Spleen (tissue), 11 donors: ENCODE measurements at regions not wholly inside any gene's neighbourhood (a gene's known extent, or its start where the extent isn't known, plus 50 kb on each side); places are given as distances from the start of the nearest gene placed in this dataset.

ENCODE experiments used
- DNase-seq: peaks from one replicate; pipeline ENCODE4 v3.0.0-alpha.2; 2020
- H3K27ac ChIP-seq, 8 donors: fragments of 200-600 bp; sonication (generic) in 7 of 8; 1 replicate in 4 of 8; 2 replicates in 4 of 8; pipeline versions ENCODE4 v1.5.0 to v1.8.0; 2016 to 2021; ENCODE audit warnings: inconsistent platforms in 4 of 8, mild to moderate bottlenecking in 4 of 8, moderate library complexity in 1 of 8
- H3K27me3 ChIP-seq, 7 donors: fragments of 200-600 bp; sonication (generic) in 6 of 7; replicated peaks in 1 of 7; 1 replicate in 4 of 7; 2 replicates in 3 of 7; pipeline versions ENCODE4 v1.5.0 to v1.8.0; 2016 to 2021; ENCODE audit warnings: inconsistent platforms in 3 of 7, mild to moderate bottlenecking in 1 of 7
- H3K36me3 ChIP-seq, 6 donors: fragments of 200-600 bp; sonication (generic) in 5 of 6; 1 replicate in 4 of 6; 2 replicates in 2 of 6; pipeline versions ENCODE4 v1.5.0 to v1.8.0; 2016 to 2021; ENCODE audit warnings: inconsistent platforms in 2 of 6
- H3K4me1 ChIP-seq, 6 donors: fragments of 200-600 bp; sonication (generic) in 5 of 6; 1 replicate in 3 of 6; 2 replicates in 3 of 6; pipeline versions ENCODE4 v1.5.0 to v1.8.0; 2016 to 2021; ENCODE audit warnings: inconsistent platforms in 3 of 6
- H3K4me3 ChIP-seq, 8 donors: fragments of 200-600 bp; sonication (generic) in 7 of 8; 1 replicate in 4 of 8; 2 replicates in 4 of 8; pipeline versions ENCODE4 v1.5.0 to v1.8.0; 2016 to 2021; ENCODE audit warnings: inconsistent platforms in 4 of 8, mild to moderate bottlenecking in 4 of 8, moderate library complexity in 2 of 8
- H3K9me3 ChIP-seq, 8 donors: fragments of 200-600 bp; sonication (generic) in 7 of 8; 1 replicate in 4 of 8; 2 replicates in 4 of 8; pipeline versions ENCODE4 v1.5.0 to v1.8.0; 2016 to 2021; ENCODE audit warnings: inconsistent platforms in 4 of 8
- POLR2A ChIP-seq, 3 donors: fragments of 450-650 bp; IDR thresholded peaks; one replicate each; pipeline ENCODE4 v1.5.1; 2017; ENCODE audit warnings: antibody characterized with exemption in 3 of 3, mild to moderate bottlenecking in 1 of 3
- POLR2AphosphoS5 ChIP-seq, 3 donors: sonication (generic); formaldehyde crosslinking; IDR thresholded peaks; one replicate each; pipeline ENCODE4 v1.5.1; 2017; ENCODE audit warnings: antibody characterized with exemption in 3 of 3
- WGBS, 5 donors: extraction: QIAGEN DNeasy Blood & Tissue Kit in 3 of 5; methylation state at CpG; one replicate each; pipeline versions ENCODE4 v1.1.5 to v1.1.7; 2013 to 2018; 5-methylcytosine and 5-hydroxymethylcytosine counted together
- intact Hi-C: fragments of 100-400 bp; cut with DNase I; formaldehyde crosslinking; loops from one replicate; pipeline ENCODE4 v1.15.0; 2023; ENCODE audit warnings: low total_unique reads
- TF ChIP-seq, protein P1 (sequence below), 11 experiments: fragments of 200-600 bp in 7 of 11; fragments of 450-650 bp in 4 of 11; sonication (generic) in 4 of 11; IDR thresholded peaks in 8 of 11; conservative IDR thresholded peaks in 3 of 11; 1 replicate in 7 of 11; 2 replicates in 4 of 11; pipeline versions ENCODE4 v1.4.0 to v1.8.0; 2016 to 2021; ENCODE audit warnings: antibody characterized with exemption in 11 of 11, inconsistent platforms in 4 of 11, mild to moderate bottlenecking in 1 of 11
- donor health status: healthy with polysubstance abuse.
- donor health status: DM: no; HTN: no; CAD: no; lungs with moderate emphysema.
- donor health status: DM: no; HTN: no; CAD: no.
- donor health status: Bipolar disorder and iron deficiency.
- donor health status: healthy.
- donor health status: DM: no; HTN: no; CAD: no.
- donor health status: DM: yes; HTN: yes; CAD: no.

DNA sequence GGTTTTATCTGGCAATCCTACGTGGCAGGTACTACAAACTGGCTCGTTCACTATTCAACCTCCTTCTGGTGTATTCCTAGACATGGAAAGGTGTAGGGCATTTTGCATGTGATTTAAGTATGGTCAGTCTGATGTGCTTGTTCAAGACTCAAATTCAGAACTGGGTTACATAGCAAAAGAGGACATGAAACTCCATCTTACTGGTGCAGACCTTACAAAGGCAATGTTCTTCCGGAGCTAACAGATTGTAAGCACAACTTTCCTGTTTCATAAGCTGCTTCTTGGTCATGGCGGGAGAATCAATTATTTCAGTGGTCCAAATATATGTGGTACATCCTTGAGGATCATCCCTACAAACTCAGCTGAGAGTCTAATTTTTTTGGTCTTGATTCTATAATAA is 703.4 kb downstream of the EPM2A start:
- H3K9me3 ChIP-seq, result no peaks in the 10 kb centered on the region
- no peaks in the 10 kb centered on the region for H3K36me3 ChIP-seq
- H3K27me3 ChIP-seq, result peaks cover 0 to 6% (median 0%) of the 10 kb centered on the region in 7 donors
- H3K4me1 ChIP-seq, result no peaks in the 10 kb centered on the region
- TF ChIP-seq, protein P1, sequence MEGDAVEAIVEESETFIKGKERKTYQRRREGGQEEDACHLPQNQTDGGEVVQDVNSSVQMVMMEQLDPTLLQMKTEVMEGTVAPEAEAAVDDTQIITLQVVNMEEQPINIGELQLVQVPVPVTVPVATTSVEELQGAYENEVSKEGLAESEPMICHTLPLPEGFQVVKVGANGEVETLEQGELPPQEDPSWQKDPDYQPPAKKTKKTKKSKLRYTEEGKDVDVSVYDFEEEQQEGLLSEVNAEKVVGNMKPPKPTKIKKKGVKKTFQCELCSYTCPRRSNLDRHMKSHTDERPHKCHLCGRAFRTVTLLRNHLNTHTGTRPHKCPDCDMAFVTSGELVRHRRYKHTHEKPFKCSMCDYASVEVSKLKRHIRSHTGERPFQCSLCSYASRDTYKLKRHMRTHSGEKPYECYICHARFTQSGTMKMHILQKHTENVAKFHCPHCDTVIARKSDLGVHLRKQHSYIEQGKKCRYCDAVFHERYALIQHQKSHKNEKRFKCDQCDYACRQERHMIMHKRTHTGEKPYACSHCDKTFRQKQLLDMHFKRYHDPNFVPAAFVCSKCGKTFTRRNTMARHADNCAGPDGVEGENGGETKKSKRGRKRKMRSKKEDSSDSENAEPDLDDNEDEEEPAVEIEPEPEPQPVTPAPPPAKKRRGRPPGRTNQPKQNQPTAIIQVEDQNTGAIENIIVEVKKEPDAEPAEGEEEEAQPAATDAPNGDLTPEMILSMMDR (IDR thresholded peaks at IDR 0.05 in 8 of 11, conservative IDR thresholded peaks at IDR 0.05 in 3 of 11), result no peak
- TF ChIP-seq POLR2A (IDR thresholded peaks at IDR 0.05) (no peak), POLR2AphosphoS5 (IDR thresholded peaks at IDR 0.05) (no peak)
- no peak for DNase-seq
- H3K27ac ChIP-seq, result no peak overlapping the region
- 63 to 87% (median 76%) methylated on average over 4 of the region's 4 CpGs for WGBS, 5 donors
- no peak overlapping the region for H3K4me3 ChIP-seq
- intact Hi-C loops, result no loop called here

DNA sequence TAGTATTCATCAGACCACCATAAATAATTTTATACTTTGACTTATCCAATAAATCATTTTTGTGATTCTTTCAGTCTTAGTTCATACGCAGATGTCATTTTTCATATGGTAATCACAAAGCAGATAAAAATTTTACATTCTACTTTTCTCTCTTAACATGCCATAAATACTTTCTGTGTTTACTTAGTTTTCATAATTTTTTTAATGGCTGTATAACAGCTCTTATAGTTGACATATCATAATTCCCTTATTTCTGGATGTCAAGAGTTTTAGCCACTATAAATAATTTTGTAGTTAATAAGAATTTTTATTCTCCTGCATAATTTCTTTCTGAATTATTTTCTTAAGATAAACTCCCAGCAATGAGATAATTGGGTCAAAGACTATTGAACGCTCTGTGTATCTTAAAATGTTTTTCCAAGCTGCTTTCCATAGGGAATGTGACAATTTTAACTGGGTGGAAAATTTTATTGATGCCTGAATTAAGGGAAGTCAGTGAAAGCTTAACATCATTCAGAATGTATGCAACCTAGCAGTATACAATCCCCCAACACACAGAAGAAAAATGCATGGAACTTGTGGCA is 702.7 kb downstream of the EPM2A start:
- H3K4me3 ChIP-seq, result no peak overlapping the region
- no peaks in the 10 kb centered on the region for H3K36me3 ChIP-seq
- H3K27me3 ChIP-seq, result peaks cover 0 to 6% (median 0%) of the 10 kb centered on the region in 7 donors
- intact Hi-C loops, result no loop called here
- TF ChIP-seq, protein P1 (IDR thresholded peaks at IDR 0.05 in 8 of 11, conservative IDR thresholded peaks at IDR 0.05 in 3 of 11), result no peak
- no peak for TF ChIP-seq POLR2AphosphoS5 (IDR thresholded peaks at IDR 0.05)
- TF ChIP-seq POLR2A (IDR thresholded peaks at IDR 0.05), result no peak
- H3K4me1 ChIP-seq, result no peaks in the 10 kb centered on the region
- no peak overlapping the region for H3K27ac ChIP-seq
- DNase-seq, result no peak
- 81 to 92% (median 89%) methylated on average over 2 of the region's 2 CpGs for WGBS, 5 donors
- no peaks in the 10 kb centered on the region for H3K9me3 ChIP-seq

DNA sequence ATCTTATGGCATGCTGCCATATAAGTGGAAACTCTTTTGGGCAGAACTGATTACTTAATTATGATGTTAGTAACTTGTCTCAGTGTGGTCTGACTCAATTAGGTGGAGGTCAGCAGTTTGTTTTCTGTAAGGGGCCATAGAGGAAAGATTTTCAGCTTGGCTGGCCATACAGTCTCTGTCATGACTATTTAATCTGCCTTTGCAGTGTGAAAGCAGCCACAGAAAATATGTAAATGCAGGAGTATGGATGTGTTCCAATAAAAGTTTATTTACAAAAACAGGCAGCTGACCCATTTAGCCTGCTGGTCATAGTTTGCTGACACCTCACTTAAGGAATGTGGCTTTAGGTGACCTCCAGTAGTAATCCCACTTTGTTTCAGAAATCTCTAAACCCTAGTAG is 700.7 kb downstream of the EPM2A start:
- DNase-seq, result no peak
- Histone ChIP-seq H3K27me3 (peaks cover 0 to 4% (median 0%) of the 10 kb centered on the region in 7 donors), H3K4me3 (no peak overlapping the region), H3K4me1 (no peaks in the 10 kb centered on the region), H3K36me3 (no peaks in the 10 kb centered on the region), H3K27ac (no peak overlapping the region), H3K9me3 (no peaks in the 10 kb centered on the region)
- intact Hi-C loops, result no loop called here
- no peak for TF ChIP-seq POLR2A (IDR thresholded peaks at IDR 0.05)
- no peak for TF ChIP-seq POLR2AphosphoS5 (IDR thresholded peaks at IDR 0.05)
- TF ChIP-seq, protein P1 (IDR thresholded peaks at IDR 0.05 in 8 of 11, conservative IDR thresholded peaks at IDR 0.05 in 3 of 11), result no peak

DNA sequence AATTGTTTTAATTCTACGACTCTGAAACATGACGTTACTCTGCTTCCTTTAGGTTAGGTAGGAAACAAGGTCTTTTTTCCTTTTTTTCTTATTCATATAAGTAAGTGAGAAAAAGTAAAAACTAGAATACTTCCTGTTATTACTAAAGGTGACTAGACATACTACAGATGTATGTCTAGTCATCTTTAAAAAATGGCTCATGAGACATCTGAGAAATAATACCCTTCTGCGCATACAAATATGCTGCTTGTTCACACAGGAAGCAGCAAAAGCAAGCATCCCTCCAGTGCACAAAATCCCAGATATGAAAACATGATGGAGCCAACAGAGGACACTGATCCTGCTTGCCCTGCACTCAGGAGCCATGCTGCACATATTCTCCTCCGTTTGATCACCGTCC is 699.1 kb downstream of the EPM2A start:
- no peaks in the 10 kb centered on the region for H3K9me3 ChIP-seq
- 78 to 90% (median 85%) methylated on average over 5 of the region's 5 CpGs for WGBS, 5 donors
- H3K36me3 ChIP-seq, result no peaks in the 10 kb centered on the region
- no peak overlapping the region for H3K4me3 ChIP-seq
- no peak for DNase-seq
- no peak for TF ChIP-seq POLR2A (IDR thresholded peaks at IDR 0.05)
- TF ChIP-seq, protein P1 (IDR thresholded peaks at IDR 0.05 in 8 of 11, conservative IDR thresholded peaks at IDR 0.05 in 3 of 11), result no peak
- no peak for TF ChIP-seq POLR2AphosphoS5 (IDR thresholded peaks at IDR 0.05)
- no peaks in the 10 kb centered on the region for H3K27me3 ChIP-seq
- intact Hi-C loops, result no loop called here
- no peak overlapping the region for H3K27ac ChIP-seq
- no peaks in the 10 kb centered on the region for H3K4me1 ChIP-seq
